HUDEP-2 (cell line): ENCODE measurements at regions not wholly inside any gene's neighbourhood (a gene's known extent, or its start where the extent isn't known, plus 50 kb on each side); places are given as distances from the start of the nearest gene placed in this dataset.
"Not testable (repeated sequence)": the region's sequence is repeated elsewhere in the genome, so short reads cannot be mapped to it uniquely, and the experiment has no call there.

Experiments
- DNase-seq, 76 experiments: peaks; one replicate each; lab custom pipeline; 2025; ENCODE audit not compliant: unreplicated experiment in 76 of 76; lab: John Stamatoyannopoulos, UW

GRCh38 chr10:71099731-71100361 is 112.5 kb upstream of the UNC5B start:
- DNase-seq = no peak

- DNase-seq = no peak
Observed at GRCh38 chr10:71103961-71104360, 108.4 kb upstream of the UNC5B start.

- not testable (repeated sequence) for DNase-seq
Observed at GRCh38 chr10:71106151-71106550, 106.2 kb upstream of the UNC5B start.

- not testable (repeated sequence) for DNase-seq
Observed at GRCh38 chr10:71107117-71107516, 105.3 kb upstream of the UNC5B start.

GRCh38 chr10:71108042-71108441 is 104.3 kb upstream of the UNC5B start:
- DNase-seq = not testable (repeated sequence)

GRCh38 chr10:71112138-71112785 is 100.1 kb upstream of the UNC5B start:
- DNase-seq = no peak

GRCh38 chr10:71116426-71116825 is 95.9 kb upstream of the UNC5B start:
- no peak for DNase-seq

GRCh38 chr10:71117589-71117988 is 94.8 kb upstream of the UNC5B start:
- DNase-seq = not testable (repeated sequence)

GRCh38 chr10:71123023-71123422 is 89.3 kb upstream of the UNC5B start:
- no peak for DNase-seq

GRCh38 chr10:71124921-71125748 is 87.2 kb upstream of the UNC5B start:
- no peak for DNase-seq

- DNase-seq = no peak
Observed at GRCh38 chr10:71125749-71126107, 86.6 kb upstream of the UNC5B start.

- DNase-seq = no peak
Observed at GRCh38 chr10:71126432-71126831, 85.9 kb upstream of the UNC5B start.

GRCh38 chr10:71127104-71127503 is 85.3 kb upstream of the UNC5B start:
- DNase-seq = no peak

GRCh38 chr10:71127773-71128172 is 84.6 kb upstream of the UNC5B start:
- DNase-seq = no peak

GRCh38 chr10:71128311-71128980 is 83.9 kb upstream of the UNC5B start:
- peak in 1 of 76 experiments; percentile 1 for DNase-seq

GRCh38 chr10:71131096-71131495 is 81.3 kb upstream of the UNC5B start:
- no peak for DNase-seq

GRCh38 chr10:71131508-71132088 is 80.8 kb upstream of the UNC5B start:
- no peak for DNase-seq

- no peak for DNase-seq
Observed at GRCh38 chr10:71132321-71132810, 80.0 kb upstream of the UNC5B start.

GRCh38 chr10:71133710-71134686 is 78.4 kb upstream of the UNC5B start:
- DNase-seq = no peak
